HCT116 (cell line): ENCODE measurements at regions not wholly inside any gene's neighbourhood (a gene's known extent, or its start where the extent isn't known, plus 50 kb on each side); places are given as distances from the start of the nearest gene placed in this dataset.

Experiments
- ATAC-seq: fragments of 200-7000 bp; cut with Tn5 transposase; 2 replicates; pipeline ENCODE4 v1.9.1; 2020; ENCODE audit warnings: mild to moderate bottlenecking, moderate library complexity
- BruUV-seq: library from RNA; stranded (reverse); fragments of 400-500 nt; replicated peaks from 2 replicates; lab custom pipeline; 2021; lab: Mats Ljungman, UMichigan
- CTCF ChIA-PET: fragments of 300-600 bp; sonication (Branson Sonifier 250); formaldehyde crosslinking; loops from one replicate; lab custom pipeline; 2021; ENCODE audit warnings: antibody characterized with exemption; lab: Charles Lee
- POLR2A ChIA-PET: fragments of 300-600, 350-600 bp; sonication (Branson Sonifier 250); formaldehyde crosslinking; loops from one replicate; lab custom pipeline; 2021; ENCODE audit warnings: antibody characterized with exemption; lab: Charles Lee
- RAD21 ChIA-PET, 2 experiments: fragments of 300-600 bp; sonication (Branson Sonifier 250); formaldehyde crosslinking; loops; one replicate each; lab custom pipeline; 2023; ENCODE audit warnings: low total read pairs in 2 of 2; ENCODE audit not compliant: uncharacterized antibody in 2 of 2, unreplicated experiment in 2 of 2, low non-redundant PET in 1 of 2; lab: Charles Lee
- DNase-seq: peaks from one replicate; pipeline ENCODE4 v3.0.0-alpha.2; 2010; ENCODE audit warnings: low read depth, low spot score
- H2AFZ ChIP-seq: fragments of 200-600 bp; shearing (Covaris generic), sonication (generic); 2 replicates; pipeline ENCODE4 v1.6.1; 2017; ENCODE audit warnings: low read depth, mixed run types, mixed read lengths, antibody characterized with exemption, low read length; ENCODE audit not compliant: poor library complexity, severe bottlenecking
- H3K27ac ChIP-seq: 2 replicates; pipeline ENCODE4 v1.5.1; 2012; ENCODE audit warnings: low read depth, low read length
- H3K27me3 ChIP-seq: fragments of 200-600 bp; sonication (generic); 2 replicates; pipeline ENCODE4 v1.6.1; 2016; ENCODE audit warnings: mixed run types, low read length, mixed read lengths; ENCODE audit not compliant: insufficient read depth
- H3K36me3 ChIP-seq, 2 experiments: fragments of 200-500 bp in 1 of 2; fragments of 200-600 bp in 1 of 2; sonication (Bioruptor generic) in 1 of 2; sonication (generic) in 1 of 2; 2 replicates each; pipeline versions ENCODE4 v1.5.1 to v1.6.1; 2014 to 2016; ENCODE audit warnings: low read length in 2 of 2, inconsistent platforms in 1 of 2, mixed read lengths in 1 of 2, mixed run types in 1 of 2; ENCODE audit not compliant: insufficient read depth in 2 of 2, control insufficient read depth in 1 of 2
- H3K4me1 ChIP-seq, 2 experiments: fragments of 200-600 bp in 1 of 2; sonication (generic) in 1 of 2; 2 replicates each; pipeline versions ENCODE4 v1.5.1 to v1.6.1; 2012 to 2017; ENCODE audit warnings: low read length in 2 of 2, inconsistent platforms in 1 of 2, mild to moderate bottlenecking in 1 of 2, mixed read lengths in 1 of 2, mixed run types in 1 of 2, moderate library complexity in 1 of 2; ENCODE audit not compliant: insufficient read depth in 2 of 2, control insufficient read depth in 1 of 2
- H3K4me2 ChIP-seq: fragments of 200-600 bp; sonication (generic); 2 replicates; pipeline ENCODE4 v1.6.1; 2017; ENCODE audit warnings: mixed run types, low read length, mixed read lengths
- H3K4me3 ChIP-seq, 2 experiments: fragments of 200-600 bp in 1 of 2; sonication (generic) in 1 of 2; replicated peaks in 1 of 2; 2 replicates each; pipeline ENCODE4 v1.5.1; 2011 to 2016; ENCODE audit warnings: low read length in 2 of 2, control low read depth in 1 of 2, low read depth in 1 of 2, mild to moderate bottlenecking in 1 of 2, mixed read lengths in 1 of 2, mixed run types in 1 of 2
- H3K79me2 ChIP-seq: fragments of 200-600 bp; sonication (generic); 2 replicates; pipeline ENCODE4 v1.6.1; 2017; ENCODE audit warnings: mild to moderate bottlenecking, mixed run types, low read length, moderate library complexity, mixed read lengths; ENCODE audit not compliant: insufficient read depth
- H3K9ac ChIP-seq: fragments of 200-600 bp; sonication (generic); 2 replicates; pipeline ENCODE4 v1.6.1; 2016; ENCODE audit warnings: low read length, mixed read lengths
- H3K9me2 ChIP-seq: fragments of 200-600 bp; sonication (generic), shearing (Covaris generic); 2 replicates; pipeline ENCODE4 v1.6.1; 2017; ENCODE audit warnings: mixed run types, mild to moderate bottlenecking, moderate library complexity; ENCODE audit not compliant: insufficient read depth
- H3K9me3 ChIP-seq, 2 experiments: fragments of 200-500 bp in 1 of 2; fragments of 200-600 bp in 1 of 2; sonication (Bioruptor generic) in 1 of 2; sonication (generic) in 1 of 2; 2 replicates each; pipeline ENCODE4 v1.6.1; 2014 to 2017; ENCODE audit warnings: low read length in 2 of 2, mixed read lengths in 2 of 2, inconsistent platforms in 1 of 2, low read depth in 1 of 2, mild to moderate bottlenecking in 1 of 2, mixed run types in 1 of 2, moderate library complexity in 1 of 2; ENCODE audit not compliant: control insufficient read depth in 1 of 2, insufficient read depth in 1 of 2
- H4K20me1 ChIP-seq: fragments of 200-600 bp; sonication (generic), shearing (Covaris generic); 2 replicates; pipeline ENCODE4 v1.6.1; 2017; ENCODE audit warnings: mixed run types, mild to moderate bottlenecking, moderate library complexity; ENCODE audit not compliant: insufficient read depth
- ATF3 ChIP-seq: IDR thresholded peaks from 2 replicates; pipeline ENCODE4 v1.6.1; 2012
- CEBPB ChIP-seq: IDR thresholded peaks from 2 replicates; pipeline ENCODE4 v1.6.1; 2012; ENCODE audit warnings: low read depth
- CTCF ChIP-seq, 3 experiments: fragments of 200-600 bp in 1 of 3; sonication (generic) in 1 of 3; IDR thresholded peaks in 2 of 3; conservative IDR thresholded peaks in 1 of 3; 2 replicates each; pipeline ENCODE4 v1.5.1; 2012 to 2017; ENCODE audit warnings: low read depth in 2 of 3, low read length in 2 of 3, antibody characterized with exemption in 1 of 3, borderline replicate concordance in 1 of 3, control low read depth in 1 of 3, mild to moderate bottlenecking in 1 of 3, mixed read lengths in 1 of 3, mixed run types in 1 of 3, moderate library complexity in 1 of 3; ENCODE audit not compliant: insufficient read depth in 1 of 3
- EGR1 ChIP-seq: IDR thresholded peaks from 2 replicates; pipeline ENCODE4 v1.6.1; 2012; ENCODE audit warnings: low read depth
- ELF1 ChIP-seq: IDR thresholded peaks from 2 replicates; pipeline ENCODE4 v1.6.1; 2012; ENCODE audit warnings: low read depth, borderline replicate concordance
- EZH2phosphoT487 ChIP-seq: fragments of 200-600 bp; IDR thresholded peaks from 2 replicates; pipeline ENCODE4 v1.6.1; 2018; ENCODE audit warnings: antibody characterized with exemption, borderline replicate concordance
- SRF ChIP-seq: IDR thresholded peaks from 2 replicates; pipeline ENCODE4 v1.6.1; 2012; ENCODE audit warnings: low read depth
- TCF7L2 ChIP-seq: IDR thresholded peaks from 2 replicates; pipeline ENCODE4 v1.7.0; 2011; ENCODE audit warnings: borderline replicate concordance, inconsistent platforms; ENCODE audit not compliant: insufficient read depth, insufficient read length; ENCODE audit errors: extremely low read depth
- intact Hi-C: fragments of 100-400 bp; cut with micrococcal nuclease; formaldehyde crosslinking; loops from 2 replicates; pipeline ENCODE4 v1.10.0; 2022
- TF ChIP-seq, protein P1 (sequence below): IDR thresholded peaks from 2 replicates; pipeline ENCODE4 v1.6.1; 2012
- TF ChIP-seq, protein P2 (sequence below): IDR thresholded peaks from 2 replicates; pipeline ENCODE4 v1.6.1; 2012; ENCODE audit warnings: low read depth

- ATAC-seq, result no peak
- TF ChIP-seq TCF7L2, result no peak
- TF ChIP-seq ATF3, result no peak
- TF ChIP-seq CEBPB, result no peak
- no peak for TF ChIP-seq EZH2phosphoT487
- TF ChIP-seq, protein P1, sequence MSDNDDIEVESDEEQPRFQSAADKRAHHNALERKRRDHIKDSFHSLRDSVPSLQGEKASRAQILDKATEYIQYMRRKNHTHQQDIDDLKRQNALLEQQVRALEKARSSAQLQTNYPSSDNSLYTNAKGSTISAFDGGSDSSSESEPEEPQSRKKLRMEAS, result no peak
- no peak for TF ChIP-seq EGR1
- TF ChIP-seq ELF1, result no peak
- no peak for TF ChIP-seq CTCF (IDR thresholded peaks at IDR 0.05 in 2 of 3, conservative IDR thresholded peaks at IDR 0.05 in 1 of 3; ENCODE audit: borderline replicate concordance in 1 of 3, insufficient read depth in 1 of 3, low read depth in 2 of 3, low read length in 2 of 3)
- TF ChIP-seq SRF, result no peak
- TF ChIP-seq, protein P2, sequence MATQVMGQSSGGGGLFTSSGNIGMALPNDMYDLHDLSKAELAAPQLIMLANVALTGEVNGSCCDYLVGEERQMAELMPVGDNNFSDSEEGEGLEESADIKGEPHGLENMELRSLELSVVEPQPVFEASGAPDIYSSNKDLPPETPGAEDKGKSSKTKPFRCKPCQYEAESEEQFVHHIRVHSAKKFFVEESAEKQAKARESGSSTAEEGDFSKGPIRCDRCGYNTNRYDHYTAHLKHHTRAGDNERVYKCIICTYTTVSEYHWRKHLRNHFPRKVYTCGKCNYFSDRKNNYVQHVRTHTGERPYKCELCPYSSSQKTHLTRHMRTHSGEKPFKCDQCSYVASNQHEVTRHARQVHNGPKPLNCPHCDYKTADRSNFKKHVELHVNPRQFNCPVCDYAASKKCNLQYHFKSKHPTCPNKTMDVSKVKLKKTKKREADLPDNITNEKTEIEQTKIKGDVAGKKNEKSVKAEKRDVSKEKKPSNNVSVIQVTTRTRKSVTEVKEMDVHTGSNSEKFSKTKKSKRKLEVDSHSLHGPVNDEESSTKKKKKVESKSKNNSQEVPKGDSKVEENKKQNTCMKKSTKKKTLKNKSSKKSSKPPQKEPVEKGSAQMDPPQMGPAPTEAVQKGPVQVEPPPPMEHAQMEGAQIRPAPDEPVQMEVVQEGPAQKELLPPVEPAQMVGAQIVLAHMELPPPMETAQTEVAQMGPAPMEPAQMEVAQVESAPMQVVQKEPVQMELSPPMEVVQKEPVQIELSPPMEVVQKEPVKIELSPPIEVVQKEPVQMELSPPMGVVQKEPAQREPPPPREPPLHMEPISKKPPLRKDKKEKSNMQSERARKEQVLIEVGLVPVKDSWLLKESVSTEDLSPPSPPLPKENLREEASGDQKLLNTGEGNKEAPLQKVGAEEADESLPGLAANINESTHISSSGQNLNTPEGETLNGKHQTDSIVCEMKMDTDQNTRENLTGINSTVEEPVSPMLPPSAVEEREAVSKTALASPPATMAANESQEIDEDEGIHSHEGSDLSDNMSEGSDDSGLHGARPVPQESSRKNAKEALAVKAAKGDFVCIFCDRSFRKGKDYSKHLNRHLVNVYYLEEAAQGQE, result no peak
- TF ChIP-seq, all 23 proteins: peak for 0
- RAD21 ChIA-PET, result no interaction called here
Measured at GRCh38 chr4:55763996-55764395, 55.6 kb upstream of the EXOC1L start.

More at GRCh38 chr4:55763996-55764395, 55.6 kb upstream of the EXOC1L start:
- intact Hi-C loops, result no loop called here
- POLR2A ChIA-PET, result no interaction called here
- no peaks in the 10 kb centered on the region; the same call in 1 of the 2 replicates for H3K9me2 ChIP-seq
- H3K9me3 ChIP-seq, result no peaks in the 10 kb centered on the region
- no TSS peak for BruUV-seq
- no peak overlapping the region for H3K27ac ChIP-seq
- H3K9ac ChIP-seq, result no peak overlapping the region
- CTCF ChIA-PET, result no interaction called here
- no peaks in the 10 kb centered on the region for H4K20me1 ChIP-seq
- no peak overlapping the region for H3K4me3 ChIP-seq
- H3K4me1 ChIP-seq, result peaks cover 0 to 5% of the 10 kb centered on the region in 2 experiments; a peak in 1 of 4 replicates
- no peaks in the 10 kb centered on the region for H3K36me3 ChIP-seq
- H2AFZ ChIP-seq, result no peak overlapping the region
- DNase-seq, result no peak
- no peaks in the 10 kb centered on the region for H3K79me2 ChIP-seq
- H3K27me3 ChIP-seq, result no peaks in the 10 kb centered on the region
- H3K4me2 ChIP-seq, result no peak overlapping the region
